Naive B cell (primary cell): ENCODE measurements at regions not wholly inside any gene's neighbourhood (a gene's known extent, or its start where the extent isn't known, plus 50 kb on each side); places are given as distances from the start of the nearest gene placed in this dataset.

Source experiments
- ATAC-seq, 2 donors: fragments of 150-1000 bp; cut with Tn5 transposase; 2 replicates each; pipeline ENCODE4 v1.10.0; 2021; ENCODE audit warnings: low read depth in 2 of 2, mild to moderate bottlenecking in 2 of 2, moderate library complexity in 2 of 2
- DNase-seq: peaks from one replicate; pipeline ENCODE4 v3.0.0; 2022
- H3K27ac Mint-ChIP-seq, 6 donors: one replicate each; pipeline ENCODE4 v1.8.0; 2020 to 2022; ENCODE audit warnings: mild to moderate bottlenecking in 6 of 6, mixed read lengths in 6 of 6, moderate library complexity in 5 of 6, inconsistent platforms in 2 of 6
- H3K27me3 Mint-ChIP-seq, 3 donors: one replicate each; pipeline ENCODE4 v1.8.0; 2021 to 2022; ENCODE audit warnings: mixed read lengths in 3 of 3, mild to moderate bottlenecking in 1 of 3
- H3K36me3 Mint-ChIP-seq, 2 donors: one replicate each; pipeline ENCODE4 v1.8.0; 2020 to 2022; ENCODE audit warnings: mixed read lengths in 2 of 2, inconsistent platforms in 1 of 2, mild to moderate bottlenecking in 1 of 2
- H3K4me1 Mint-ChIP-seq, 3 donors: one replicate each; pipeline ENCODE4 v1.8.0; 2020 to 2022; ENCODE audit warnings: mixed read lengths in 3 of 3, inconsistent platforms in 1 of 3, mild to moderate bottlenecking in 1 of 3, moderate library complexity in 1 of 3
- H3K4me3 Mint-ChIP-seq, 8 donors: one replicate each; pipeline ENCODE4 v1.8.0; 2020 to 2022; ENCODE audit warnings: mild to moderate bottlenecking in 8 of 8, mixed read lengths in 8 of 8, moderate library complexity in 8 of 8, inconsistent platforms in 2 of 8
- H3K9me3 Mint-ChIP-seq, 7 donors: one replicate each; pipeline ENCODE4 v1.8.0; 2020 to 2022; ENCODE audit warnings: mixed read lengths in 7 of 7, mild to moderate bottlenecking in 5 of 7, inconsistent platforms in 2 of 7, moderate library complexity in 1 of 7

GRCh38 chr15:88747111-88747510, 56.1 kb upstream of the ACAN start:
- DNase-seq (no peak), ATAC-seq (no peak)
- Mint-ChIP-seq H3K4me1 (peaks cover 0 to 4% (median 3%) of the 10 kb centered on the region in 3 donors), H3K27me3 (peaks cover 39 to 52% (median 46%) of the 10 kb centered on the region in 3 donors), H3K9me3 (peaks cover 0 to 6% (median 0%) of the 10 kb centered on the region in 7 donors), H3K27ac (peak overlapping the region in 1 of 6 donors; percentile 53), H3K4me3 (no peak overlapping the region), H3K36me3 (peaks cover 0 to 8% of the 10 kb centered on the region in 2 donors)

DNA sequence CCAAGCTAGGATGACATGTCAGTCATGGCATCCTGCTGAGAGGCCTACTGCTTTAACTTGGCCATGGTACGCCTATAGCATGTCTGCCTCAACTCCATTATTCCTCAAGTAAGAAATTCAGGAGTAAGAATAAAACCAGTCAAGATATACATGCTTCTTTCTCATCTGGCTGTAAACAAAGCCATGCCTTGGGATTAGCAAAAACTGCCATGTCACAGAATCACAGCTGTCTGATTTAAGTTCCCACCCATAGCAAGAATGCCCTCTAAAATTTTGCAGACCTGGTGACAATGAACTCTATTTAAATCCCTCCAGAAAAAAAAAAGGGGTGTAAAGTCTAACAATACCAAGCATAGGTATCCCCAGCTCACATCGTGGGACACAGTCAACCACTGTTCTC, 55.6 kb upstream of the ACAN start:
- ATAC-seq (no peak), DNase-seq (no peak)
- Mint-ChIP-seq H3K36me3 (peaks cover 0 to 8% of the 10 kb centered on the region in 2 donors), H3K4me1 (peaks cover 0 to 4% (median 3%) of the 10 kb centered on the region in 3 donors), H3K9me3 (peaks cover 0 to 6% (median 0%) of the 10 kb centered on the region in 7 donors), H3K27ac (no peak overlapping the region), H3K4me3 (no peak overlapping the region), H3K27me3 (peaks cover 34 to 48% (median 48%) of the 10 kb centered on the region in 3 donors)

DNA sequence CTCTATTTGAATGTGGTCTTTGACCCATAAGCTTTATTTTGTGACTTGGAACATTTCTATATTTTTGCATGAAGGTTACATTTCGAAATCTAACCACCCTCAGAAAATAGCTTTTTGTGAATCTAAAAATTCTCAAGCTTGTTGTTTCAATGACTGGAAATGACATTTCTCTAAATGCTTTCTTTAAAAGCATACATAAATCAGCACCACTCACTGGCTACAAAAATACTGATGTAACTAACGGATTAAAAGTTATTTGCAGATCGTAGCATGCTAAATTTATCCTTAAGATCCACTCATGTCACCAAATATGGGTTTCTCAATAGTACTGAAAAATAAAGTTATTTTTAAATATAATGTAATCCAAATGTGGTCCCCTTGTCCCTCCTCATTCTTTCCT, 55.2 kb upstream of the ACAN start:
- H3K4me3 Mint-ChIP-seq: no peak overlapping the region
- H3K9me3 Mint-ChIP-seq: peaks cover 0 to 6% (median 0%) of the 10 kb centered on the region in 7 donors
- ATAC-seq: no peak
- peaks cover 32 to 47% (median 44%) of the 10 kb centered on the region in 3 donors for H3K27me3 Mint-ChIP-seq
- peaks cover 0 to 7% (median 7%) of the 10 kb centered on the region in 3 donors for H3K4me1 Mint-ChIP-seq
- H3K36me3 Mint-ChIP-seq: peaks cover 0 to 8% of the 10 kb centered on the region in 2 donors
- no peak for DNase-seq
- H3K27ac Mint-ChIP-seq: no peak overlapping the region

DNA sequence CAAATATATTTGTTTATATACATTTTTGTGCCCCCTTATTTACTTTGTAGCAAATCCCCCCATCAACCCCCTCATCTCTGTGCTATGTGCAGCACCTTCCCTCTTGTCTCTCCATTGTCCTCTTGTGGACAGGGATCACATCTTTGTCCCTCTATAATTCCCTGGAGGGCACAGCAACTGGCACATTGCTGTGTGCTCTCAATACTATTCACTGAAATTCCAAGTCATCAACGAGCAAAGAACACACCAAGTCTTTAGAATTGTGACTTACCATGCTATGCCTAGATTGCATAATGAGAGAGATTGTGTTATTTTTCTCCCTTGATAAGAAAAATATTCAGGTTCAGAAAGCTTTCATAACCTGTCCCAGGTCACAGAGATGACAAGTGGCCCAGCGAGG, 54.6 kb upstream of the ACAN start:
- H3K27me3 Mint-ChIP-seq: peaks cover 32 to 48% (median 44%) of the 10 kb centered on the region in 3 donors
- H3K9me3 Mint-ChIP-seq: peaks cover 0 to 6% (median 0%) of the 10 kb centered on the region in 7 donors
- H3K4me3 Mint-ChIP-seq: no peak overlapping the region
- H3K36me3 Mint-ChIP-seq: peaks cover 0 to 8% of the 10 kb centered on the region in 2 donors
- DNase-seq: no peak
- peaks cover 0 to 8% (median 8%) of the 10 kb centered on the region in 3 donors for H3K4me1 Mint-ChIP-seq
- H3K27ac Mint-ChIP-seq: no peak overlapping the region
- no peak for ATAC-seq

DNA sequence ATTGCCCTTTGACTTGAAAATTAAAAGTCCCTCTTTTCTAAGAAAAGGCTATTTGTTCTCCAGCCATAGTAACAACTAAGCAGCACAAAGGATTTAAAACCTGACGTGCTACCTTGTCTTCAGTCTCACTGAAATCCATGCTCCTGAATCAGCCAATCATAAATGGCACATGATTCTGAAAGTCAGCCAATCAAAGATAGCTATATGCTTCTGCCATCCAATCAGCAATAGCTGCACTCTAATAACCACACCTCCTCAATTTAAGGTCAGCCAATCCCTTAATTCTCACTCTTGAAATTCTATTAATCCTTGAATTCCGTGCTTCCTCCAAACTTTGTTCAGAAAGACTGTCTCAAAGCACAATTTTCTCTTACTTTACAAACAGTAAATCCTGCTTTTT, 53.5 kb upstream of the ACAN start:
- peaks cover 0 to 8% (median 7%) of the 10 kb centered on the region in 3 donors for H3K4me1 Mint-ChIP-seq
- H3K4me3 Mint-ChIP-seq: no peak overlapping the region
- DNase-seq: no peak
- H3K9me3 Mint-ChIP-seq: peaks cover 0 to 6% (median 0%) of the 10 kb centered on the region in 7 donors
- peaks cover 27 to 49% (median 42%) of the 10 kb centered on the region in 3 donors for H3K27me3 Mint-ChIP-seq
- H3K27ac Mint-ChIP-seq: peak overlapping the region in 1 of 6 donors; percentile 50
- H3K36me3 Mint-ChIP-seq: peaks cover 0 to 8% of the 10 kb centered on the region in 2 donors
- no peak for ATAC-seq

DNA sequence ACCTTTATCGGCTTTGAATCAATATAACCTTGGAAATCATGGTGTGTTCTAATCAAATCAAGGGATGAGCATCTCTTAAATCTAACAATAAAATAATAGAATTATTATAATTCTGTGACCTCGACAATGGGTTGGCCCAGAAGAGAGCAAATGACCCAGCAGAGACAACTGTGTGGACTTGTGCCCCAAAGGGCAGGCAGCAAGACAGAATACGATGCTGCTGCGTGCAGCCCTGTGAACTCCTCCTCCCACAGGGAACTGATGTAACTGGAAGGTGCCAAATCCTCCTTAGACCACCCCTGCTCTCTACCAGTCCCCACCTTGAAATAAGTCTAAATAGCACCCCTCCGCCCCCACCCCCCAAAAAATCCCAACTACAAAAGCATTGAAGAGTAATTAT, 50.7 kb upstream of the ACAN start:
- Mint-ChIP-seq H3K4me1 (peaks cover 0 to 5% (median 4%) of the 10 kb centered on the region in 3 donors), H3K27ac (peak overlapping the region in 2 of 6 donors; percentile 74 to 85), H3K36me3 (peaks cover 0 to 8% of the 10 kb centered on the region in 2 donors), H3K27me3 (peaks cover 21 to 42% (median 42%) of the 10 kb centered on the region in 3 donors), H3K4me3 (no peak overlapping the region), H3K9me3 (peaks cover 0 to 6% (median 0%) of the 10 kb centered on the region in 7 donors)
- DNase-seq (no peak), ATAC-seq (no peak)

GRCh38 chr15:88752951-88753350, 50.3 kb upstream of the ACAN start:
- Mint-ChIP-seq H3K9me3 (peaks cover 0 to 6% (median 0%) of the 10 kb centered on the region in 7 donors), H3K4me1 (peaks cover 0 to 5% (median 4%) of the 10 kb centered on the region in 3 donors), H3K27me3 (peaks cover 21 to 42% (median 41%) of the 10 kb centered on the region in 3 donors), H3K4me3 (no peak overlapping the region), H3K36me3 (peaks cover 0 to 8% of the 10 kb centered on the region in 2 donors), H3K27ac (peak overlapping the region in 1 of 6 donors; percentile 34)
- DNase-seq: no peak
- no peak for ATAC-seq
